Ovary (tissue), 7 donors: ENCODE measurements at regions not wholly inside any gene's neighbourhood (a gene's known extent, or its start where the extent isn't known, plus 50 kb on each side); places are given as distances from the start of the nearest gene placed in this dataset. TPM values are rescaled to one million over a fixed set of nuclear protein-coding genes. Genes with fewer than 3 reads are reported as not detected.

ENCODE experiments used
- DNase-seq, 5 donors: peaks; one replicate each; pipeline ENCODE4 v3.0.0-alpha.2; 2019 to 2020
- H3K27ac ChIP-seq, 2 donors: fragments of 200-600 bp; one replicate each; pipeline versions ENCODE4 v1.5.1 to v1.8.0; 2019 to 2022
- H3K27me3 ChIP-seq: fragments of 200-600 bp; one replicate; pipeline ENCODE4 v1.8.0; 2022
- H3K36me3 ChIP-seq: fragments of 200-600 bp; sonication (generic); one replicate; pipeline ENCODE4 v1.5.1; 2019
- H3K4me1 ChIP-seq: one replicate; pipeline ENCODE4 v1.8.1; 2013; ENCODE audit warnings: mild to moderate bottlenecking, moderate library complexity; ENCODE audit not compliant: insufficient read depth
- H3K4me3 ChIP-seq: fragments of 200-600 bp; sonication (generic); one replicate; pipeline ENCODE4 v1.5.1; 2017
- H3K9me3 ChIP-seq, 2 donors: fragments of 200-600 bp in 1 of 2; sonication (generic) in 1 of 2; one replicate each; pipeline versions ENCODE4 v1.5.1 to v1.8.1; 2013 to 2019; ENCODE audit warnings: mild to moderate bottlenecking in 1 of 2, moderate library complexity in 1 of 2
- CTCF ChIP-seq, 3 donors: fragments of 450-650 bp in 2 of 3; fragments of 200-600 bp in 1 of 3; IDR thresholded peaks; one replicate each; pipeline versions ENCODE4 v1.5.1 to v1.8.0; 2016 to 2022; ENCODE audit warnings: antibody characterized with exemption in 3 of 3, mild to moderate bottlenecking in 1 of 3
- EP300 ChIP-seq: sonication (generic); formaldehyde crosslinking; IDR thresholded peaks from one replicate; pipeline ENCODE4 v1.6.1; 2017; ENCODE audit warnings: antibody characterized with exemption
- POLR2A ChIP-seq: fragments of 450-650 bp; IDR thresholded peaks from one replicate; pipeline ENCODE4 v1.6.1; 2017; ENCODE audit warnings: antibody characterized with exemption, mild to moderate bottlenecking, moderate library complexity
- WGBS, 3 donors: extraction: QIAGEN DNeasy Blood & Tissue Kit in 1 of 3; methylation state at CpG; one replicate each; pipeline versions ENCODE4 v1.1.5 to v1.1.7; 2013 to 2017; 5-methylcytosine and 5-hydroxymethylcytosine counted together
- intact Hi-C, 4 donors: fragments of 100-400 bp; cut with DNase I; formaldehyde crosslinking; loops; one replicate each; pipeline versions ENCODE4 v1.11.0 to v1.15.1; 2022 to 2023
- small RNA-seq: library from RNA; depleted of rRNA; stranded (forward); fragments of <200 nt; gene quantifications from one replicate; pipeline ENCODE3, GENCODE V24; 2016
- donor health status: DM: no; HTN: no; CAD: no; lungs with moderate emphysema.
- donor health status: DM: no; HTN: no; CAD: no.
- donor health status: Bipolar disorder and iron deficiency.
- donor health status: DM: no; HTN: no; CAD: no.
- donor health status: DM: yes; HTN: yes; CAD: no.

DNA sequence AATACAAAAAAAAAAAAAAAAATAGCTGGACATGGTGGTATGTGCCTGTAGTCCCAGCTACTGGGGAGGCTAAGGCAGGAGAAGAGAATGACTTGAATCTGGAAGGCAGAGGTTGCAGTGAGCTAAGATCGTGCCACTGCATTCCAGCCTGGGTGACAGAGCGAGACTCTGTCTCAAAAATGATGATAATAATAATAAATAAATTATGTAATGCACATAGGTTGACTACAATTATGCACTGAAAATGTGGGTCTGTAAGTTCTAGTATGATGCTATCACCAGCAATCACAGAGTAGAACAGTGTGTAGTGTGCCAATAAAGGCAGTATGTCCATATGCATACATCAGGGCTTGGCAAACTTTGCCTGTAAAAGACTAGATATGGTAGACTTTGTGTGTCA, 55.6 kb upstream of the MYCN start:
- Histone ChIP-seq H3K36me3 (no peaks in the 10 kb centered on the region), H3K9me3 (no peaks in the 10 kb centered on the region), H3K27me3 (no peaks in the 10 kb centered on the region), H3K4me3 (no peak overlapping the region), H3K27ac (no peak overlapping the region), H3K4me1 (no peaks in the 10 kb centered on the region)
- intact Hi-C loops = no loop called here
- 97 to 98% (median 98%) methylated on average over 2 of the region's 2 CpGs for WGBS, 3 donors
- no peak for DNase-seq
- TF ChIP-seq EP300 (no peak), POLR2A (no peak), CTCF (IDR thresholded peaks at IDR 0.05) (no peak)

- DNase-seq = no peak
- TF ChIP-seq POLR2A = no peak
- TF ChIP-seq EP300 = no peak
- H3K27ac ChIP-seq = no peak overlapping the region
- no peaks in the 10 kb centered on the region for H3K4me1 ChIP-seq
- no peaks in the 10 kb centered on the region for H3K27me3 ChIP-seq
- 42 to 49% (median 45%) methylated on average over 6 of the region's 6 CpGs for WGBS, 3 donors
- no peaks in the 10 kb centered on the region for H3K9me3 ChIP-seq
- H3K36me3 ChIP-seq = no peaks in the 10 kb centered on the region
- H3K4me3 ChIP-seq = no peak overlapping the region
- intact Hi-C loops = no loop called here
Measured at GRCh38 chr2:15886231-15886630, 54.1 kb upstream of the MYCN start.

DNA sequence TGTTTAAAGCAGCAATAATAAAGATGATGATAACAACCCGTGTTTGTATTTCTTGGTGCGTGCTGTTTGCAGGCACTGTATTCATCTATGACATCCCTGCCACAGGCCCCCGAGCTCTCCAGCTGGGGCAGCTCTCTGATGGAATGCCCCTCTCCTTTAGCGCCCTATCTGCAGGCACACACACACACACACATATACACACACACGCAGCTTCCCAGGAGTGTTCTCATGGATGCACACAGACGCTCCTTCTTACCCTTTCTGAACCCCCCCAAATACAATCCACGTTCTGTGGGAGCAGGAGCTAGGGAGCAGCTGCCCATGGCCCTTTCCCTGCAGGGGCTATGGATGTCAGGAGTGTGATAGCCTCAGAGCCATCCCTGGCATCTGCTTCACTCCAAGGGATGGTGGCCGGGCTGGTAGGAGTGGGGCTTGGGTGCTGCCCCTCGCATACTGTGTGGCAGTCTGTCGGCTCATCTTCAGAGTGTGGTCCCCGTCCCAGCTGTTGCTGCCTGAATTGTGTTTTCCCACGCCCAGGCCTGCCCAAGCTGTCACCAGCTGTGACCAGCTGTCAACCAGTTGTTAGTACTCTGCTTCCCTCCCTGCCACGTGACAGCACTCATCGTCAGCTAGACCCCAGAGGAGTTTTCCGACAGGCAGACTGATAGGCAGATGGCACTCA, 50.8 kb upstream of the MYCN start:
- H3K4me1 ChIP-seq = no peaks in the 10 kb centered on the region
- no peaks in the 10 kb centered on the region for H3K36me3 ChIP-seq
- H3K4me3 ChIP-seq = no peak overlapping the region
- DNase-seq = no peak
- no peaks in the 10 kb centered on the region for H3K27me3 ChIP-seq
- intact Hi-C loops = no loop called here
- TF ChIP-seq CTCF (IDR thresholded peaks at IDR 0.05) (no peak), EP300 (no peak), POLR2A (no peak)
- no peaks in the 10 kb centered on the region for H3K9me3 ChIP-seq
- 17 to 56% (median 20%) methylated on average over 15 of the region's 15 CpGs for WGBS, 3 donors
- H3K27ac ChIP-seq = no peak overlapping the region

GRCh38 chr2:15890124-15890754, 50.1 kb upstream of the MYCN start:
- WGBS, 3 donors = 68 to 85% (median 69%) methylated on average over 18 of the region's 18 CpGs
- Histone ChIP-seq H3K36me3 (no peaks in the 10 kb centered on the region), H3K4me1 (no peaks in the 10 kb centered on the region), H3K27me3 (no peaks in the 10 kb centered on the region), H3K9me3 (no peaks in the 10 kb centered on the region), H3K27ac (no peak overlapping the region), H3K4me3 (no peak overlapping the region)
- DNase-seq = no peak
- TF ChIP-seq EP300 (no peak), POLR2A (no peak), CTCF (IDR thresholded peaks at IDR 0.05) (no peak)
- intact Hi-C loops = no loop called here

Small RNA genes in the stretch of these regions (small RNA-seq; reads per million reads assigned to genes)
- not detected for gene RNU5E-7P
